ENCODE measurements at regions not wholly inside any gene's neighbourhood (a gene's known extent, or its start where the extent isn't known, plus 50 kb on each side); places are given as distances from the start of the nearest gene placed in this dataset.

DNA sequence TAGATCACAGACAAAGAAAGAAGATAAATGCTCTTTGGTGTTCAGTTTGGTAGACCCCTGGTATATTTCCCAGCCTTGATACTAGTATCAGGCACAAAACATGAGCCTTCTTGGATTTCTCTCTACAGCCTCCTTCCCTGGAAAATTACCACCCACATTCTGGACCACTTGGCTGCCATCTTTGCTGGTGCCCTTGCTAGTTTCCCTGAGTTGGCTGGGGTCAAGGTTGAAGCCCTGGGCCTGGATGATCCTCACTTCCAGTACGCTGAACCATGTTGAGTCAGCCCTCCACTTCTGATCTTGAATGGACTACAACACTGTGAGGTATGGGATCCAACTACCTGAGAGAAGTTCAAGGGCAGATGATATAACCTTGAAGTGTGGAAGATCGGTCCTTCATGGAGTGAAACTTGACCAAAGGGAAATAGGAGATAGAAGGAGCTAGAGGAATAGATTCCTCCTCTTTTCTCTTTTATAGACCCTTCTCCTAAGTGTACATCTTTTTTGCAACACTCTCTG, 501.4 kb downstream of the TMEM114 start:
- no peak overlapping the region for H3K4me3 ChIP-seq (ENCODE audit: low read depth, low read length)
- TF ChIP-seq, protein P1, sequence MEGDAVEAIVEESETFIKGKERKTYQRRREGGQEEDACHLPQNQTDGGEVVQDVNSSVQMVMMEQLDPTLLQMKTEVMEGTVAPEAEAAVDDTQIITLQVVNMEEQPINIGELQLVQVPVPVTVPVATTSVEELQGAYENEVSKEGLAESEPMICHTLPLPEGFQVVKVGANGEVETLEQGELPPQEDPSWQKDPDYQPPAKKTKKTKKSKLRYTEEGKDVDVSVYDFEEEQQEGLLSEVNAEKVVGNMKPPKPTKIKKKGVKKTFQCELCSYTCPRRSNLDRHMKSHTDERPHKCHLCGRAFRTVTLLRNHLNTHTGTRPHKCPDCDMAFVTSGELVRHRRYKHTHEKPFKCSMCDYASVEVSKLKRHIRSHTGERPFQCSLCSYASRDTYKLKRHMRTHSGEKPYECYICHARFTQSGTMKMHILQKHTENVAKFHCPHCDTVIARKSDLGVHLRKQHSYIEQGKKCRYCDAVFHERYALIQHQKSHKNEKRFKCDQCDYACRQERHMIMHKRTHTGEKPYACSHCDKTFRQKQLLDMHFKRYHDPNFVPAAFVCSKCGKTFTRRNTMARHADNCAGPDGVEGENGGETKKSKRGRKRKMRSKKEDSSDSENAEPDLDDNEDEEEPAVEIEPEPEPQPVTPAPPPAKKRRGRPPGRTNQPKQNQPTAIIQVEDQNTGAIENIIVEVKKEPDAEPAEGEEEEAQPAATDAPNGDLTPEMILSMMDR (conservative IDR thresholded peaks at IDR 0.05; ENCODE audit: low read depth, low read length), result no peak
- no peak for DNase-seq (ENCODE audit: low read depth)

DNA sequence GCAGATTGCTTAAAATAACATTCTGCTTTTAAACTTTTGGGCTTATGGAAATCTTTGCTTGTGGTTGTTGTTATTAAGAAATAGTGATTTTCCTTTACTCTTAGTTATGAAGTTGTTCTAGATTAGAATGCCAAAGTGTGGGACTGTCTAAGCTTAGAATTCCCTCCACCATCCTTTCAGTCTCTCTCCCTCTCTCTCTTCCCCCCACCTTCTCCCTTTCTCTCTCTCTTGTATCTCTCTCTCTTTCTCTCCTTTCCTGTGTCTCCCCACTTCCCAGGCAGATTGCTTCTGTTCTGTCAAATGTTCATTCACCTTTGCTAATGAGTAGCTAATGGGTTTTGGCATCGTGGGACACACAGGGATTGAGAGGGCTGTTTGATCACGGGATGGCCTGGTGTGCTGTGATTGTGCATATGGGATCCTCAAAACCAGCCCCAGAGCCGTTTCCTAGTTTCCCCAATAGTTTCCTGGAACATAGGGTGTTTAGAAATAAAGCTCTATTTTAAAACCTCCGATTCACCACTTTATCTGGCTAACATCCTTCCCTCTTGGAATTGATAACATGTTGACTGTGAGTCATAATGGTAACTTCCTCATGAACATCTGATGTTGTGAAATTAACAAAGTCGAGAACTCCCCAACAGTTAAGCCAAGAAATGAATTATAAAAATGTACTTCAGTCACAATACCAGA, 502.6 kb downstream of the TMEM114 start:
- DNase-seq (ENCODE audit: low read depth), result no peak
- H3K4me3 ChIP-seq (ENCODE audit: low read depth, low read length), result no peak overlapping the region
- TF ChIP-seq, protein P1 (conservative IDR thresholded peaks at IDR 0.05; ENCODE audit: low read depth, low read length), result no peak

DNA sequence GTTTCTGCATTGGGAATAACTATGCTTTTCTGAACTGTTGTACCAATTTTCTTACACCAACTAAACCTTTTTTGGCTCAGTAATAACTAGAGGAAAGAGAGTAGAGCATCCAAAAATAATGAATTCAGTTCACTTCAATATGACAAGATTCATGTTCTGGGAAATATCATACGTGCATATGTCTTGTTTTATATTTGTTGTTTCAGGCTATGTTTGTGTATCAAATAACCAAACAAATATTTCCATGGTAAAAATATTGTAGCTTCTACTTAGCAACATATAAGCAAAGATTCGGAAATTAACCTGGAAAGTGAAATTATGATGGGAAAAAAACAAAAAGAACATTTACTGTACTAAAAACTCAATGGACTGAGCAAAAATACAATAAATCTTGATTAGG, 503.2 kb downstream of the TMEM114 start:
- no peak overlapping the region for H3K4me3 ChIP-seq (ENCODE audit: low read depth, low read length)
- TF ChIP-seq, protein P1 (conservative IDR thresholded peaks at IDR 0.05; ENCODE audit: low read depth, low read length), result no peak
- DNase-seq (ENCODE audit: low read depth), result no peak

DNA sequence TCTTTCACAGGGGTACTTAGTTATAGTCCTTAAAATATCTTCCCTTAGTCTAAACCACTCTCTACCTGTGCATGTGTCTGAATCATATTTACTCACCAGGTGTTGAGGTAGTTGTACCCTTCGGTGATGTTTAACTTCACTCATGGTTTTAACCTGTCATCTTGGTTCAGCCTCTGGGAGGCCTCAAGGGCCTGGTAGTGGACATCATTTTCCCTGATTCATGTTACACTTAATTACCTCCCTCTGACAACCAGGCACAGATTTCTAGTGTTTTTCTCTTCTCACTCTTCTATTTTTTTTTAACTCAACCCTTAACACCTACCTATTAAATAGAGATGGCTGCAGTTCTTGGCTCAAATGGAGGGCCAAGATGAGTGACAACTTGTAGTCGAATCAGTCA, 505.4 kb downstream of the TMEM114 start:
- no peak overlapping the region for H3K4me3 ChIP-seq (ENCODE audit: low read depth, low read length)
- DNase-seq (ENCODE audit: low read depth), result no peak

DNA sequence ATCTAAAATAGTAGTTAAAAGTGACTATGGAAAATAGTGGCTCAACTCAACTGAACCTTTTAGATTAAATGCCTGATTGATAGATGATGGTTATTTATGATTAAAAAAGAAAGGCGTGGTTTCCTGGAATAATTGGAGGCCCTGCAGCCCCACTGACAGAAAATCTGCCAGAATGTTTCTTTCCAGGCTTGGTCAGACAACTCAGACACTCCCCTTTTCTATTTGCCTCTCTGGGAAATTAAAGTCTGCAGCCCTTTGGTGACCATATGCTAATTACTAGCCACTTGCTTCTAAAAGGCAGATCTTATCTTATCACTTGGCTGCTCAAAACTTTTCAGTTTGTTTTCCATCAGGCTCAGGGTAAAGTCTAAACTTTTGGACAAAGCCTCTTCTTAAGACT, 506.0 kb downstream of the TMEM114 start:
- no peak for DNase-seq (ENCODE audit: low read depth)
- no peak overlapping the region for H3K4me3 ChIP-seq (ENCODE audit: low read depth, low read length)
- TF ChIP-seq, protein P1 (conservative IDR thresholded peaks at IDR 0.05; ENCODE audit: low read depth, low read length), result no peak

More for the DNA sequence above, 505.4 kb downstream of the TMEM114 start:
- TF ChIP-seq, protein P1 (conservative IDR thresholded peaks at IDR 0.05; ENCODE audit: low read depth, low read length), result no peak

DNA sequence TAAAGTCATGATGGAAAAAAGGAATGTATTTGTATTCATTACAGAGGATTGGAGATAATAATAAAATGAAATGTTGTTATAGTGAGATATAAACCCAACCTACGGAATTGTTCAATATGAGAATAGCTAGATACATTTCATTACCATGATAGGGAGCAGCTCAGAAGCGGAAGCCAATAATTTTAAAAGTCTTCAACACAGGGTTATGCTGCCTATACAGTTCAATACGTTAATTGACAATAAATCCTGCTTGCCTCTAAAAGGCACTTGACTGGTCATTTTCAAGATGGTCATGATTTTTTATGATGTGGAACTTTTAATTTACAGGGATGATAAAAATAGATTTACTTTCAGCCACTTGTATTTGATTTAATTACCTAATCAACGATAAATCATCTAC, 506.8 kb downstream of the TMEM114 start:
- no peak overlapping the region for H3K4me3 ChIP-seq (ENCODE audit: low read depth, low read length)
- TF ChIP-seq, protein P1 (conservative IDR thresholded peaks at IDR 0.05; ENCODE audit: low read depth, low read length), result no peak
- DNase-seq (ENCODE audit: low read depth), result no peak

DNA sequence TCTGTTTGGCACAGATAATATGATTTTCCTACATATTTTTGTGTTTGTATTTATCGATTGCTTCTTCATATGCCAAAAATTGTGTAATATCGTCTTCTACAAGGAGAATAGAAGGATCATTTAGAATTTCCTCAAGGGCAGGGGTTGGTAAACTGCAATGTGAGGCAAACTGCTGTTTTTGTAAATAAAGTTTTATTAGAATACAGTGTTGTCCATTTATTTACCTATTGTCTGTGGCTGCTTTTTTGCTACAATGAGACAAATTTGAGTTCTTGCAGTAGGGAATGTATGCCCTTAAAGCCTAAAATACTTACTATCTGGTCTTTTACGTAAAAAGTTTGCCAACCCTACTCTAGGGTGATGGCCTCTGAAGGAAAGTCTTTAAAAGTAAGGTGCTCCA, 509.5 kb downstream of the TMEM114 start:
- no peak overlapping the region for H3K4me3 ChIP-seq (ENCODE audit: low read depth, low read length)
- DNase-seq (ENCODE audit: low read depth), result no peak
- TF ChIP-seq, protein P1 (conservative IDR thresholded peaks at IDR 0.05; ENCODE audit: low read depth, low read length), result no peak

Measured in choroid plexus epithelial cell (primary cell).